GM23338 (cell line): ENCODE measurements at regions not wholly inside any gene's neighbourhood (a gene's known extent, or its start where the extent isn't known, plus 50 kb on each side); places are given as distances from the start of the nearest gene placed in this dataset.

Source experiments
- ATAC-seq: fragments of 200-7000 bp; cut with Tn5 transposase; 3 replicates; pipeline ENCODE4 v1.9.1; 2020
- DNase-seq: peaks from one replicate; pipeline ENCODE4 v3.0.0-alpha.2; 2015; ENCODE audit warnings: low spot score
- H2AFZ ChIP-seq: fragments of 200-600 bp; sonication (generic); 2 replicates; pipeline ENCODE4 v1.8.0; 2016; ENCODE audit warnings: antibody characterized with exemption, mild to moderate bottlenecking, moderate library complexity
- H3F3A ChIP-seq: fragments of 200-600 bp; sonication (generic); replicated peaks from 2 replicates; pipeline ENCODE4 v1.8.0; 2017; ENCODE audit warnings: antibody characterized with exemption, mixed run types, low read depth
- H3K27ac ChIP-seq: fragments of 200-600 bp; sonication (generic); 2 replicates; pipeline ENCODE4 v1.6.1; 2016; ENCODE audit warnings: low read depth
- H3K27me3 ChIP-seq: fragments of 200-600 bp; sonication (generic); 2 replicates; pipeline ENCODE4 v1.8.0; 2016; ENCODE audit warnings: mild to moderate bottlenecking, mixed run types, moderate library complexity; ENCODE audit not compliant: insufficient read depth
- H3K36me3 ChIP-seq: fragments of 200-600 bp; sonication (generic); 2 replicates; pipeline ENCODE4 v1.8.0; 2016; ENCODE audit warnings: mild to moderate bottlenecking; ENCODE audit not compliant: insufficient read depth
- H3K4me1 ChIP-seq: fragments of 200-600 bp; sonication (generic); 2 replicates; pipeline ENCODE4 v1.8.0; 2016; ENCODE audit warnings: mild to moderate bottlenecking, moderate library complexity; ENCODE audit not compliant: insufficient read depth
- H3K4me2 ChIP-seq: fragments of 200-600 bp; sonication (generic); 2 replicates; pipeline ENCODE4 v1.7.1; 2017; ENCODE audit warnings: mixed run types
- H3K4me3 ChIP-seq: fragments of 200-600 bp; sonication (generic); 2 replicates; pipeline ENCODE4 v1.6.1; 2016; ENCODE audit warnings: mixed run types
- H3K79me2 ChIP-seq: fragments of 200-600 bp; sonication (generic); replicated peaks from 2 replicates; pipeline ENCODE4 v1.8.0; 2017; ENCODE audit warnings: mild to moderate bottlenecking; ENCODE audit not compliant: insufficient read depth
- H3K9me2 ChIP-seq: fragments of 200-600 bp; sonication (generic); 2 replicates; pipeline ENCODE4 v1.8.0; 2017; ENCODE audit not compliant: insufficient read depth
- H4K20me1 ChIP-seq: fragments of 200-600 bp; sonication (generic); replicated peaks from 2 replicates; pipeline ENCODE4 v1.8.0; 2017; ENCODE audit warnings: mild to moderate bottlenecking; ENCODE audit not compliant: insufficient read depth
- H3K27ac Mint-ChIP-seq: 2 replicates; pipeline ENCODE4 v1.8.0; 2020; ENCODE audit warnings: inconsistent platforms, mild to moderate bottlenecking, moderate library complexity, mixed read lengths
- H3K27me3 Mint-ChIP-seq: 3 replicates; pipeline ENCODE4 v1.8.0; 2022; ENCODE audit warnings: low read depth, mild to moderate bottlenecking, moderate library complexity, mixed read lengths, inconsistent platforms; ENCODE audit not compliant: insufficient read depth, poor library complexity
- H3K36me3 Mint-ChIP-seq: 3 replicates; pipeline ENCODE4 v1.8.0; 2021; ENCODE audit warnings: low read depth, mild to moderate bottlenecking, inconsistent platforms, moderate library complexity, mixed read lengths
- H3K4me1 Mint-ChIP-seq: 3 replicates; pipeline ENCODE4 v1.8.0; 2020; ENCODE audit warnings: mild to moderate bottlenecking, inconsistent platforms, mixed read lengths
- H3K4me3 Mint-ChIP-seq: 3 replicates; pipeline ENCODE4 v1.8.0; 2021; ENCODE audit warnings: moderate library complexity, mild to moderate bottlenecking, inconsistent platforms, mixed read lengths
- H3K9me3 Mint-ChIP-seq: 3 replicates; pipeline ENCODE4 v1.8.0; 2020; ENCODE audit warnings: moderate library complexity, mild to moderate bottlenecking, inconsistent platforms, mixed read lengths
- CREB1 ChIP-seq: fragments of 250-450 bp; sonication (Bioruptor Pico); IDR thresholded peaks from 2 replicates; pipeline ENCODE4 v1.5.0; 2020; ENCODE audit warnings: low read depth, mild to moderate bottlenecking, moderate library complexity
- CTCF ChIP-seq, 2 experiments: fragments of 200-600 bp in 1 of 2; sonication (generic) in 1 of 2; conservative IDR thresholded peaks; 2 replicates each; pipeline versions ENCODE4 v1.5.1 to v1.6.1; 2016 to 2017; ENCODE audit warnings: antibody characterized with exemption in 2 of 2, low read depth in 2 of 2, mild to moderate bottlenecking in 2 of 2, moderate library complexity in 1 of 2
- ETS1 ChIP-seq: IDR thresholded peaks from 2 replicates; pipeline ENCODE4 v1.6.1; 2016; ENCODE audit warnings: antibody characterized with exemption
- EZH2 ChIP-seq: fragments of 200-600 bp; sonication (generic); IDR thresholded peaks from one replicate; pipeline ENCODE4 v1.8.0; 2017; ENCODE audit warnings: antibody characterized with exemption, mild to moderate bottlenecking, low read depth; ENCODE audit not compliant: unreplicated experiment
- EZH2phosphoT487 ChIP-seq: fragments of 200-600 bp; sonication (generic); IDR thresholded peaks from one replicate; pipeline ENCODE4 v1.8.1; 2018; ENCODE audit warnings: antibody characterized with exemption; ENCODE audit not compliant: unreplicated experiment
- JUNB ChIP-seq: IDR thresholded peaks from one replicate; pipeline ENCODE4 v1.6.1; 2016; ENCODE audit warnings: antibody characterized with exemption; ENCODE audit not compliant: unreplicated experiment
- NANOG ChIP-seq: IDR thresholded peaks from 2 replicates; pipeline ENCODE4 v1.6.1; 2016; ENCODE audit warnings: antibody characterized with exemption, borderline replicate concordance
- POLR2AphosphoS5 ChIP-seq: IDR thresholded peaks from 2 replicates; pipeline ENCODE4 v1.6.1; 2016; ENCODE audit warnings: antibody characterized with exemption, low read depth
- REST ChIP-seq: IDR thresholded peaks from one replicate; pipeline ENCODE4 v1.6.1; 2018; ENCODE audit warnings: antibody characterized with exemption; ENCODE audit not compliant: unreplicated experiment
- STAT1 ChIP-seq: IDR thresholded peaks from one replicate; pipeline ENCODE4 v1.6.1; 2016; ENCODE audit warnings: antibody characterized with exemption; ENCODE audit not compliant: unreplicated experiment
- ZNF114 ChIP-seq: fragments of 250-450 bp; sonication (Bioruptor Pico); IDR thresholded peaks from 2 replicates; pipeline ENCODE4 v1.5.0; 2020; ENCODE audit warnings: mild to moderate bottlenecking, moderate library complexity
- ZNF331 ChIP-seq: fragments of 250-450 bp; sonication (Bioruptor Pico); IDR thresholded peaks from 2 replicates; pipeline ENCODE4 v1.5.0; 2020; ENCODE audit warnings: low read depth, mild to moderate bottlenecking, moderate library complexity
- ZNF462 ChIP-seq: fragments of 250-450 bp; sonication (Bioruptor Pico); IDR thresholded peaks from 2 replicates; pipeline ENCODE4 v1.5.0; 2020; ENCODE audit warnings: mild to moderate bottlenecking, moderate library complexity

- Histone ChIP-seq H3F3A (no peaks in the 10 kb centered on the region), H2AFZ (no peak overlapping the region), H3K9me2 (peaks cover 9% of the 10 kb centered on the region; the same call in 1 of the 2 replicates), H3K27ac (no peak overlapping the region), H4K20me1 (no peaks in the 10 kb centered on the region), H3K4me1 (no peaks in the 10 kb centered on the region), H3K4me2 (no peak overlapping the region), H3K27me3 (no peaks in the 10 kb centered on the region), H3K79me2 (no peaks in the 10 kb centered on the region), H3K4me3 (no peak overlapping the region), H3K36me3 (peaks cover 10% of the 10 kb centered on the region; the same call in 1 of the 2 replicates)
- H3K36me3 Mint-ChIP-seq = peaks cover 30% of the 10 kb centered on the region; the same call in 2 of the 3 replicates
- no peak overlapping the region for H3K4me3 Mint-ChIP-seq
- DNase-seq (peak; percentile 2), ATAC-seq (no peak)
- peaks cover 50% of the 10 kb centered on the region for H3K9me3 Mint-ChIP-seq
- H3K27ac Mint-ChIP-seq = no peak overlapping the region
- no peaks in the 10 kb centered on the region for H3K27me3 Mint-ChIP-seq
- TF ChIP-seq ZNF462 (CRISPR knock-in tag) (no peak), STAT1 (no peak), ETS1 (no peak), EZH2 (no peak), JUNB (no peak), ZNF114 (CRISPR knock-in tag) (no peak), NANOG (no peak), REST (no peak), EZH2phosphoT487 (no peak), CTCF (conservative IDR thresholded peaks at IDR 0.05; ENCODE audit: low read depth in 2 of 2) (no peak), POLR2AphosphoS5 (no peak), CREB1 (CRISPR knock-in tag) (no peak), ZNF331 (CRISPR knock-in tag) (no peak)
- H3K4me1 Mint-ChIP-seq = no peaks in the 10 kb centered on the region
Measured at GRCh38 chr12:87425942-87426554, 603.2 kb downstream of the C12orf50 start.
